ENCODE measurements at regions not wholly inside any gene's neighbourhood (a gene's known extent, or its start where the extent isn't known, plus 50 kb on each side); places are given as distances from the start of the nearest gene placed in this dataset.

DNA sequence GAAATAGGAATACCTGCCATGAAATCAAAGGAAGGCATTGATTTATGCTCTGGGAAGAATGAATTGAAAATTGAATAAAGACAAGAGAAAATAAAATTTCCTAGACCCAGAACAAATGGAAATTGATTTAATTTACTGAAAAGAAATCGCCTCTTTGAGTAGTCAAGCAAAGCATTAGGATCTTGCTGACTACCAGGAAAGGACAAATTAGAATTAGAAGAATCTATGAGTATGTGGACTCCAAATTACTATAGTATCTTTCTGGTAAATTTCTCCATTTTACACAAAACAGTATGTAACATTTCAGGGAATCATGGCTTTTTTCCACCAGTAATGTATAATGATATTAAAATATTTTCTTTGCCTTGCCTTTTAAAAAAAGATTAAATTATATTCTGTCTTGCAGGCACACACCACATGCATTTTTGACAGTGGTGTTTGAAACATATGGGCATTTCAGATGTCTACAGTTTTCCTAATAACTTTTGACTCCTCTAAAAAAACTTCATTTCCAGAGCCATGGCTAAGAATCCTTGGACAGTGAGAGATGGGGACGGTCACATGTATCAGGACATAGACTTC is 768.7 kb upstream of the NRSN1 start:
- DNase-seq (ENCODE audit: low read depth): no peak

DNA sequence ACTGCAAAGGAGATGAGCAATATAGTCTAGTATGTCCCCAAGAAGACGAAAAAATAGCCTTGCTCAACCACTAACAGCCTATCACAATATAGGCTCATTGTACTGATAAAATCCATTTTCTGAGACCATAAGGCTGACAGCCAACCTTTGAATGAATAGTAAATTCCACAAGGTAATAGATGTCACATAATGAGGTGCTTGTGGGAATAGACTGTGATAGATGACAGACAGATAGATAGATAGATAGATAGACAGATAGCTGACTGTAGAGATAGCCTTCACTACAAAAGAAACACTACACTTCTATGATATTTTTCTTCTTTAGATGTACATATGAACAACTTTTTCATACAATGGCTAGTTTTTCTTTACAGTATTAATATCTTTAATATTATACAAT is 760.3 kb upstream of the NRSN1 start:
- DNase-seq (ENCODE audit: low read depth): no peak

DNA sequence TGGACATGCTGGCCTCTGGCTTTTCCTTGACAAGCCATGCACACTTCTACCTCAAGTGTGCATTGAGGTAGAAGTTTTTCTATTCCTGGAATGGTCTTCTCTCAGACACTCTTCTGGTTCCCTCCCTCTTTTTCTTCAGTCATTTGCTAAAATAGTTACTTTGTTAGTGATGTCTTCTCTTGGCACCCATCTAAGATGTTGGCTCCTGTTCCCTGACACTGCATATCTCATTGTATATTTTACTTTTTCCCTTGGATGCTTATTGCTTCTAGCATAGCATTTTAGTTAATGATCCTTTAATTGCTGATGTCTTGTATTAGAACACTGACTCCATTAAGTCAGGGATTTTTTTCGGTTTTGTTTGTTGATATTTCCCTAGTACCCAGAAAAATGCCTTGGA is 758.7 kb upstream of the NRSN1 start:
- no peak for DNase-seq (ENCODE audit: low read depth)

DNA sequence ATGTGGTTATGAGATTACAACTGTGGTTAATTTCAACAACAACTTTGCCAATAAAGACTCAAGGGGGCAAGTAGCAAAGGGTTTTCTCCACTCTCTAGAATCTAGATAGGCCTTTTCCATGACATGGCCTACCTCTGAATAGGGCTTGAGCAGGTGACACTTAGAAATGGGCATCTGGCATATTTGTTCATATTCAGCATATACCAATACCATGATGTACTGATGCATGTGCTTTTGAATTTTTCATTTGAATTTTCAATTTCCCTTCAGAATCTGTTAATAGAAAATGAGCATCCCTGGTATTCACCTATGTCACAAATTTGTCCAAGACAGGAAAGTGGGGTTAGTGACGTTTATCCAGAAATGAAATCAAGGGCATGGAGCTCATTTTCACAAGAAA is 757.5 kb upstream of the NRSN1 start:
- DNase-seq (ENCODE audit: low read depth): no peak

DNA sequence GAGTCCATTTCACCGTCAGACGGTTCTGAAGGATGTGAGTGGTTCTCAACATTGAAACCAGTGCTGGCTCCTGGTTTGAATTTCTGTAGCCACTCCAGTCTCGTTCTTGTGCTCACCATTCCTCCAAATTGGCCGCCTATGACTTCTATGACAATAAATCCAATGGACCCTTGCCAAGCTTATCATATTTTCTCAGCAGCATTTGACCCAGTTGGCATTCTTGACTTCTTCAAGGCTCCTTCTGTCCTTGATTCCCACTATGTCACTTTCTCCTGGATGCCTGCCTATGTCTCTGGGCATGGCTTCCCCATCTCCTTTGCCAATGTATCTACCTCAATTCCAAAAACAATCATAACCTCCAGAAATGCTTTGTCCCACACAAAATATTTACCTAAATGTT is 756.0 kb upstream of the NRSN1 start:
- DNase-seq (ENCODE audit: low read depth): no peak

DNA sequence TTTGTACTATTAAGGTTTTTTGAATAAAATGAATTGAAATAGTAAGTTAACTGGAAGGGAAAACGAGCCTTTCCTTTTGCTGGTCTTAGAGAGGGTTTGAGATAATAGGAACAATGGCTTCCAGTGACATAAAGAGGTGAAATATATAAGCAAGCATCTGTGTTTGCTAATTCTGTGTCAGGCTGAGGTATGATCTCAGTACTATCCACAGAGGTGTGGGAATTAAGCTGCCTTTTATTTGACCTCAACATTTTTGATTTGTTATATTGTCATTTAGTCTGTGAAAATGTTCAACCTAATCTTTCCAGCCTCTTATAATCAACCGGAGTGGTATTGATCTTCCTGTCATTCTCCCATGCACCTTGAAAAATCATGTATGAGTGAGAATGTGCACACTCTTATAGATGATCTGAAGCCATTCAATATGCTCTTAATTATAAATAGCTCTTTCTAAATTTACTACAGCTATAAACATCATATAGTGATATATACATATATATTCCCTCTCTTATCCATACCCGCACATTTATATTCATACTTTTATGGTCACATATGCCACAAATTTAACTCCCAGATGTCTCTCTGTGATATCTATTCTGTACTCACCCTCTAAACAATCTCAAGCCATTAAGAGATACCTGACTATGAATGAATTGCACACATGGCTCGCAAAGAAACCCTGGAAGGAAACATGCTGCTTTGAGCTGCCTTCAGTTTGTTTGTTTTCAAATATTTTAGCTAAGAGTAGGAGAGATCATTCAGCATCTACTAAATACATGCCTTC is 754.7 kb upstream of the NRSN1 start:
- no peak for DNase-seq (ENCODE audit: low read depth)

DNA sequence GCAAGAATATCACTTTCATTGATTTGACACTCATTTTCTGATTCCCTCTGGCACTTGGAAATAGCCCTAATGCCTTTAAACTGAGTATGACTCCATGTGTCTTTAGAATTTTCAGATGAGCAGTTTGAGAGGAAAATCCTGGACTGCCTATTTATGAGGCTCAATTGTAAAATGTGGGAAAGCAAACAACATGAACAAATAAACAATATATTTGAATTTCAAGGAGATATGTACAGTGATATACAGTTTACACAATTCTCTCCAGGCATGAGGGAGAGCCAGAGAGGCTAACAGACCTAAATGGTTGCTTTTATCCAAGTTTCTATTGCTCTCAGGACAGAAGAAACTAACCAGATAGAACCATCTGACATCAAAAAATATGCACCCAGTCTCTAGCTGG is 748.2 kb upstream of the NRSN1 start:
- DNase-seq (ENCODE audit: low read depth): no peak

DNA sequence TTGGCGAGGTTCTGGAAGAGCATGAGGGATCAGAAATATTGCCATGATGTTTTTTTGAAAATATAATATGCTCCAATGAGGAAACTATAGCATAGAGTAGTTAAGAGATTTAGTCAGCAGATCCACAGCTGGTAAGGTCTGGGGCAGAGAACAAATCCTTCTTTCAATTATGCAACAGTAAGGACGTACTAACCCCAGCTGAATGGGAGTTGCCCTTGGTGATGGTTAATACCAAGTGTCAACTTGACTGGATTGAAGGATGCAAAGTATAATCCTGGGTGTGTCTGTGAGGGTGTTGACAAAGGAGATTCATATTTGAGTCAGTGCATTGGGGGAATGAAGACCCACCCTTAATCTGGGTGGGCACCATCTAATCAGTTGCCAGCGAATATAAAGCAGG is 745.5 kb upstream of the NRSN1 start:
- DNase-seq (ENCODE audit: low read depth): no peak

DNA sequence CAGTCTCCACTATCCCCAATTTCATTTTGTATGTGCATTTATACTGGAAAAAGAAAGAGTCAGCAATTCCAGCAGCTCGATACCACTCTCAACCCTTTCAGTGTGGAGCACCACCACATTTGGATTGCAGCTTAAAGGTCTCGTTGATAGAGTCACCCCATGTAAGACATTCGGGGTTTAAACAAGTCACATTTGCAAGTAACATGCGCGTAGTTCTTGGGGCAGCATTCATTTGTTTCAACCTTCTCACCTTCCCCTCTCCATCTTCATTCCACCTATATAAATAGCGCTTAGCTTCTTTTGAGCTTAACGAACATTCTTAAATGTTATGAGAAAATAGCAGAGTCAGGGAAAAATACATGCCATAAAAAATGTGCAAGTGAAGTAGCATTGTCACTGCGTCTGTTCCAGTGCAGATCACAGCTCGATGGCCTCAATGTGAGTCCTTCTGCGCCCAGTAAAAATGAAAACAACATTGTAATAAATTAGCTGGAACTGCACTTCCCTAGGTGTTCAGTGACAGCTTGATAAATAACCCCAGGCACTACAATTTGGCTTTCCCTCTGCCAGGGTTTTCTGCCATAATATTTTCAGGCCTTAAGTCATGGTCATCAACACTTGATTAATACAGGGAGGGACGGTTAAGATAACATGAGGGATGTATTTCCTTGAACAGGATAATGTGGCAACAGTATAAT is 737.8 kb upstream of the NRSN1 start:
- DNase-seq (ENCODE audit: low read depth): no peak

DNA sequence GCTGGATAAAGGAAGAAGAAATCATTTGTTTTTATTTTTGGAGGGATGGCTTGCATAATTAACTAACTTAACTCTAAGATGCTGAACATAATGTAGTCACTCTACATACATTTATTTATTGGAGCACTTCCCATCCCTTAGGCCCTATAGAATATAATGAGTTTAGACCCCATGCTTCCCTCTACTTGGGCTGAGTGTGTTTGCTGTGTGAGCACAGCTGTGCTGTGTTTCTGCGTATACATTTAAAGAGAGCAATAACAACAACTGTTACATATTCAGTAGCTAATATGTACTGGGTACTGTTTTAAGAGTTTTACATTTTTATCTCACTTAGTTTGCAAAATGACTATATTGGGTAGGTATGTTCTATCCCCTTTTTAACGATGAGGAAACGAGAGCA is 736.6 kb upstream of the NRSN1 start:
- no peak for DNase-seq (ENCODE audit: low read depth)

DNA sequence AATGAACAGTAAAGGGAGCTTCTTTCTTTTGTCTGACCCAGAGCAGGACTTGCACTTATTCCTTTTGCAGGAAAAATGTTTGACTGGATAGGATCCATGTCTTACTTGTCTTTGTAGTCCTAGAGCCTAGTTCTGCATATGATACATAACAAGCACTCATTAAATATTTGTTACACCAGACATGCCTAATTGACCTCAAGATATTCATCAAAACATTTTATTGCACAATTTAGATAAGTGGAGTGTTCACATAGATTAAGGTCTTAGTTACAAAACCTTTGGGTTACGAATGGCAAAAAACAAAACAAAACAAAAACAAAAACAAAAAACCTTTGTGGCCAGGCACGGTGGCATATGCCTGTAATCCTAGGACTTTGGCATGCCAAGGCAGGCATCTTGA is 735.8 kb upstream of the NRSN1 start:
- DNase-seq (ENCODE audit: low read depth): no peak

DNA sequence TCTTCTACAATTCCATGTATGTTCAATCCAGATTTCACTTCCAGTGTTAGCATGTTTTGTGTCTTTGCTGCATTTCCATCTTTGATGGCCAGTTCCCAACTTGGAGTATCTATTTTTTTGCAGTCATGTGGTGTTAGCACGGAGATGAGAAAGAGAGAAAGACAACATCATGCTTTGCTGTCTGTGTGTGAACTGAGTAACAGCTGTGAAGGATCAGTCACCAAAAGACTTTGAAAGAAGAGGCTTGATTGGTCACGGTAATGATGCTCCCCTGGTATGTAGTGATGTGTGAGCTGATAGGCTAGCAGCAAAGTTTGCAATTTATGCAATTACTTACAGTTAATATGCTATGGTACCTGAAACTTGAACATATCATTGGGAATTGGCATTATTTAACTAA is 731.3 kb upstream of the NRSN1 start:
- DNase-seq (ENCODE audit: low read depth): no peak

DNA sequence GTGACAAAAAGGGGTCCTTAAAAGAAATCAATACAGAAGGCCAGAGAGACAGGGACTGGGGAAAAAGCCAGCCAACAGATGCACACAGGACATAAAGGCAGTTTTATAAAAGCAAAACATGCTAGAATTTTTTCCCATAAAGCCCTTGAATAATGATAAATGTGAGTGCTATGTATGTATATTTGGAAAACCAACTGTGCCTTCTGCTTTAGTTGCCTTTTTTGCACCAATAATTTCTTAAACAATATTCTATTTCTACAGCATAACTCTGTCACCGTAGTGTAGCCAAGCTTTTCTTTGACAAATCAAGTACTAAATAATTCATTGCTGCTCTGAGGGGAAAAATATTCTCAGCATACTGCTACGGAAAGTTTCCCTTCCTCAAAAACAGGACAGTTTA is 730.6 kb upstream of the NRSN1 start:
- DNase-seq (ENCODE audit: low read depth): no peak

DNA sequence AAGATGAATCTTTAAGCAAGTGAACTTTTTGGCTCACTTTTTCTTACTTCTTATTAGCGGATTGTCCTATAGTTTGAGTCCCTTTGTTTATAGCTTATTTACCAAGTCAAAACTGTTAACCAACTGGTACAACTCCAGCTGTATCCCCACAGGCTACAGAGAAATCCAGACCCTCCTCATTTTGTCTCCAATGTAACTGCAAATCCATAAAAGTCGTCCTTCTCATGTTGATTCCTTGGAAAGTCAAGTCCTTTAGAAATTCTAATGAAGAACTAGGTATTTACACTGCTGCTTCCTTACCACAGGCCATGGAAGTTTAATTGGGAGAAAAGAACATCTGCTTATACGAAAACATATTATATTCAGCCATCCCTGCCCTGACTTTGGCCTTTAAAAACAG is 729.1 kb upstream of the NRSN1 start:
- no peak for DNase-seq (ENCODE audit: low read depth)

DNA sequence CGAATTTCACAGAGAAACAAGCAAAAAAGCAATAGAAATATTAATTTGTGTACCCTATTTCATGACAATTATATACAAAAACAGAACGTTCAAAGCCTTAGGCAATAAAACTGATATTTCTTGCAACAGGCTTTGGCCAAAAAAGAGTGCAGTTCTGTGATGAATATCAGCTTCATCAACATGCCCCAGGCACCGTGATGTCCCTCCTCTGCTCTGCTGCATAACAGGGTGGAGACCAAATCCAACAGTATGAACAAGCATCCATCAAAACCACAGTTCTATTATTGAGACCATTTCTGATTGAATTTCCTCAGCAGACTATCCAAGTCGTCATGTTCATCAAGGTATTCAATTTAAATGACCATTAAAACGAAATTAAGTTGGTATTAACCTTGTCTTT is 722.6 kb upstream of the NRSN1 start:
- no peak for DNase-seq (ENCODE audit: low read depth)

DNA sequence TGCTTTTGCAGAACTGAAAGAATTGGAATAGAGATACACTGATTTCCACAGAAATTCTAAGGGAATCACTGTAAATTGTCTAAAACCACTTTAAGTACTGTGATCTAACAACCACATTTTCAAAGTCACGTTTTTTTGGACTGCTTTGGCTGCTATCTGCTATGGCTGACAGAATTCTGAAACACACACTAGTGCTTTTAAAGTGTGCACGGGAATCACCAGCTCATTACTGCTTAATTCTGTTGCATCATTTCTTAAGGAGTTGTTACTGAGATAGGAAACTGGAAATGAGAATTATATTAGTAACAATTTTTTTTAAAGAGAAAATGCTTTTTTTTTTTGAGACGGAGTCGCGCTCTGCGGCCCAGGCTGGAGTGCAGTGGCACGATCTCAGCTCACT is 716.5 kb upstream of the NRSN1 start:
- no peak for DNase-seq (ENCODE audit: low read depth)

DNA sequence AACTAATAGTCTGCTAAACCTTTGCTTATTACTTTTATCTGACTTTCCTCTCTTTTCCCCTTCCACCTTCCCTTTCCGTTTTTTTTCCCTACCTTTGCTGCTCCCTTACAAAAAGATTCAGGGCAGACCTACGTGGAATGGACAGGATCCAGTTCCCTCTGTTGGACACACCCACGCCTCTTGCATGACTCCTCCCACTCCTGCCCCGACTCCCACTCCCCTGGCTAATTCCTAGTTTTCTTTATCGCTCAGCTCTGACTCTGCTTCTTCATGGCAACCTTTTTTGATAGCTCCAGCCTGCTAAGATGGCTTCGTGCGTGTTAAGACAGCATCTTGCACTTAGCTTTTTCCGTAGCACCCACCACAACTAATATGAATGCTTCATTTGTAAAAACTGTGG is 715.6 kb upstream of the NRSN1 start:
- DNase-seq (ENCODE audit: low read depth): no peak

DNA sequence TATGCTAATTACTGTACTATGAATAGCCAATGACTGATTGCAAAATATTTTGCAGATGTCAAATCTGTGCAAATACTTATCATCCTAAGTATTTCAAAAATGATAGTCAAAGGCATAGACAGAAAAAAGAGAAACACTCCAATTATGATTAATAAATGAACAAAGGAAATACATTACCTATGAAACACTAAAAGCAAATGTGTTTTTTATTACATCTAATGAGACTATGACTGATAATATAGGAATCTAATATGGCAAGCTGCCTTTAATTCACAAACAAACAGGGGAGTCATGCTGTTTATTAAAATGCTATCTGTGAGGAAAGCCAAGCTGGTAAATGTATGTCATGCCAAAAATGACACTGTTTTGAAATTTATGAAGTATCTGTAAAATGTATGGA is 713.2 kb upstream of the NRSN1 start:
- DNase-seq (ENCODE audit: low read depth): no peak

DNA sequence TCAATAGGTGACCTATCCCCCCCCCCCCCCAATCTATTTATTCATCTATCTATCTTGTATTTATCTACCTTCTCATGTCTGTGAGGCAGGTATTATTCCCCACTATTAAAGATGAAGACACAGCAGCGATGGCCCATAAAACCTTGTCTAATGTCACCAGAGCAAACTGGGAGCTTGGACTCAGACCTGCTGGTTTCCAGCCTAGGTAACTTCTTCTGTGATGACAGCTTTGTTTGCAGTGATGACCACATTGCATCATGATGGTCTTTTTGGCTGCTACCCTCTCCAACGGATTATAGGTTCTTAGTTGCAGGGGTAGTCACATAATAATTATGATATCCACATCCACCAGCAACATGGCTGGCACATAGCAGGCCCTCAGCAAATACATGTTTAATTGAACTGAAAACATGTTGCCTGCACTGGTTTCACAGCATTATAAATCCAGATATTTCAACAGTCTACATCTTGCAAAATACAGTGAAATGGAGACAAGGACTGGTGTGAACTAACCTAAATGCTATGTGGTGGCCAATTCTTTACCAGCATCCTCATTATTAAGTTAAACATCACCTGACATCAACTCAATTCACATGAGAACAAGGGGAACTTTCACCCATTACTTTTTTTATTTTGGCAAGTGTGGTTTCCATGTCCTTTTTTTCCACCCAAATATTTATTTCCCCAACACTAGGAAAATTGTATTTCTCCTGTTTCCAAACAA is 712.5 kb upstream of the NRSN1 start:
- no peak for DNase-seq (ENCODE audit: low read depth)

DNA sequence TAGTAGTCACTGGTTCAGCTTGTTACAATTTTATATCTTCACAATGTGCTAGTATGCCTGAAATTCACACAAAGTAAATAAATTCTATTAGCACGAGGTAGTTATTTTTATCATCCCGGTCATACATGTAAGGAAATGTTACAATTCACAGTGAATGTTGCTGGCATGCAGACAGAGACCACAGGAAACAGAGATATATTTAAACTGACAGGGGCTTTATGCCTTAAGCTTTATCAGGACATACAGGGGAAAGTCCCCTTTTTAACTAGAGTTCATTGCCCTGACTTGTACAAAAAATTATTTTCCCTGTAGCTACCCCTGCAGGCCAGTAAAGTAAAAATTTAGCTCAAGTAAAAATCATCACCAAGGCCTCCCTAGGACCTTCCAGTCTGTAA is 712.0 kb upstream of the NRSN1 start:
- DNase-seq (ENCODE audit: low read depth): peak; percentile 46

DNA sequence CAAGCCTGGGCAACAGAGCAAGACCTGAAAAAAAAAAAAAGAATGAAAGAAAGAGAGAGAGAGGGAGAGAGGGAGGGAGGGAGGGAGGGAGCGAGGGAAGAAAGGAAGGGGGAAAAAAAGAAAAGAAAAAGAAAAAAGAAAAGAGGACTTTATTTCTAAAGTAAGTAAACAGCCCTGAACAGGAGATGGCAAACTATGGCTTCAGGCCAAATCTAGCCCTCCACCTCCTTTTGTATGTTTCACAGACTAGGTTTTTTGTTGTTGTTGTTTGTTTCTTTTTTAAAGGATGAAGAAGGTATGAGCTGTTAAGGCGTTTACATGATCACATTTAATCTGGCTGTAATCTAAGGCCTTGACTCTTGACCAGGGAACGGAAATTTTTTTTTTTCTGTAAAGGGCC is 711.1 kb upstream of the NRSN1 start:
- no peak for DNase-seq (ENCODE audit: low read depth)

DNA sequence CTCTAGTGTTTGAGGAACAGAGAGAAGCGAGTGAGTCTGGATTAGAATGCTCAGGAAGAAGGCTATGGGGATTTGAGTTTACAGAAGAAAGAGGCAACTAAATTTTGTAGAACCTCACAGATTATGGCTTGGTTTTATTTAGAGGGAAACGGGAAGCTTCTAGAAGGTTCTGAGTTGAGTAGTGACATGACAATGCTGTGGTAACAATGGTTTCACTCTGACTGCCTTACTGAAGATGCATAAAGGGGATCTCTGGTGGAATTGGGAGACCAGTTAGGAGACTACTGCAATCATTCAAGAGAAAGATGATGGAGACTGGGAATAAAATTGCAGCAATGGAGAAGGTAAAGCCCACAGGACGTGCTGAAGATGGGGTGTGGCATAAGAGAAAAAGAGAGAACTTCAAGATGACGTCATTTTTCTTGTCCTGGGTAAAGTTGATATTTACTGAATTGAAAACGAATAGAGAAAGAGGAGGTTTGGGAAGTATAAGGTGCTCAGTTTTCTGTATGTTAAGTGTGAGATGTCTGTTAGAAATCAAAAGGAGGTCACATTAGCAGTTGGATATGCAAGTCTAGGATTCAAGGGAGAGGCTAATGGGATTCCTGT is 710.1 kb upstream of the NRSN1 start:
- DNase-seq (ENCODE audit: low read depth): no peak

All from M059J (cell line).